Activated naive CD4-positive, alpha-beta T cell treated with anti-CD3 and anti-CD28 coated beads, Interleukin-2, amount 50 U/mL, for 72 hours (primary cell): ENCODE measurements at regions not wholly inside any gene's neighbourhood (a gene's known extent, or its start where the extent isn't known, plus 50 kb on each side); places are given as distances from the start of the nearest gene placed in this dataset.

ENCODE experiments used
- ATAC-seq, 2 donors: fragments of 150-1000 bp; cut with Tn5 transposase; 2 replicates each; pipeline ENCODE4 v1.10.0; 2021; ENCODE audit warnings: mild to moderate bottlenecking in 2 of 2, moderate library complexity in 2 of 2
- DNase-seq, 2 donors: peaks; one replicate each; pipeline ENCODE4 v3.0.0; 2021 to 2022; ENCODE audit warnings: low spot score in 2 of 2
- H3K27ac Mint-ChIP-seq, 2 donors: one replicate each; pipeline ENCODE4 v1.8.0; 2022; ENCODE audit warnings: mild to moderate bottlenecking in 2 of 2, mixed read lengths in 2 of 2
- H3K36me3 Mint-ChIP-seq, 2 donors: one replicate each; pipeline ENCODE4 v1.8.0; 2022; ENCODE audit warnings: mixed read lengths in 2 of 2
- H3K9me3 Mint-ChIP-seq, 2 donors: one replicate each; pipeline ENCODE4 v1.8.0; 2022; ENCODE audit warnings: mixed read lengths in 2 of 2

- ATAC-seq (no peak), DNase-seq (no peak)
- Mint-ChIP-seq H3K9me3 (peaks cover 3 to 5% of the 10 kb centered on the region in 2 donors), H3K27ac (no peak overlapping the region), H3K36me3 (no peaks in the 10 kb centered on the region)
These were observed 285.2 kb upstream of the FZD8 start for GRCh38 chr10:35927341-35927740.

GRCh38 chr10:35926846-35927245 lies 284.8 kb upstream of the FZD8 start:
- DNase-seq: no peak
- Mint-ChIP-seq H3K27ac (no peak overlapping the region), H3K36me3 (no peaks in the 10 kb centered on the region), H3K9me3 (peaks cover 3 to 5% of the 10 kb centered on the region in 2 donors)
- ATAC-seq: no peak

GRCh38 chr10:35925493-35925892 lies 283.4 kb upstream of the FZD8 start:
- Mint-ChIP-seq H3K9me3 (peaks cover 2 to 3% of the 10 kb centered on the region in 2 donors), H3K36me3 (no peaks in the 10 kb centered on the region), H3K27ac (no peak overlapping the region)
- DNase-seq (no peak), ATAC-seq (no peak)

GRCh38 chr10:35924759-35925158 lies 282.7 kb upstream of the FZD8 start:
- no peaks in the 10 kb centered on the region for H3K9me3 Mint-ChIP-seq
- H3K36me3 Mint-ChIP-seq: no peaks in the 10 kb centered on the region
- ATAC-seq: no peak
- H3K27ac Mint-ChIP-seq: no peak overlapping the region
- DNase-seq: no peak

GRCh38 chr10:35922876-35923600 lies 280.9 kb upstream of the FZD8 start:
- no peak overlapping the region for H3K27ac Mint-ChIP-seq
- H3K36me3 Mint-ChIP-seq: no peaks in the 10 kb centered on the region
- DNase-seq (no peak), ATAC-seq (no peak)
- no peaks in the 10 kb centered on the region for H3K9me3 Mint-ChIP-seq

- DNase-seq: no peak
- ATAC-seq: no peak
- Mint-ChIP-seq H3K9me3 (no peaks in the 10 kb centered on the region), H3K36me3 (no peaks in the 10 kb centered on the region), H3K27ac (no peak overlapping the region)
These were observed 279.8 kb upstream of the FZD8 start for GRCh38 chr10:35921866-35922350.

- ATAC-seq: no peak
- Mint-ChIP-seq H3K27ac (no peak overlapping the region), H3K36me3 (no peaks in the 10 kb centered on the region), H3K9me3 (no peaks in the 10 kb centered on the region)
- no peak for DNase-seq
These were observed 274.7 kb upstream of the FZD8 start for GRCh38 chr10:35916791-35917190.

GRCh38 chr10:35913628-35914027 lies 271.5 kb upstream of the FZD8 start:
- DNase-seq (no peak), ATAC-seq (no peak)
- H3K27ac Mint-ChIP-seq: no peak overlapping the region
- no peaks in the 10 kb centered on the region for H3K36me3 Mint-ChIP-seq
- no peaks in the 10 kb centered on the region for H3K9me3 Mint-ChIP-seq

- no peak overlapping the region for H3K27ac Mint-ChIP-seq
- no peaks in the 10 kb centered on the region for H3K9me3 Mint-ChIP-seq
- ATAC-seq (no peak), DNase-seq (no peak)
- H3K36me3 Mint-ChIP-seq: no peaks in the 10 kb centered on the region
These were observed 270.8 kb upstream of the FZD8 start for GRCh38 chr10:35912615-35913569.

- ATAC-seq (no peak), DNase-seq (no peak)
- Mint-ChIP-seq H3K36me3 (no peaks in the 10 kb centered on the region), H3K9me3 (peaks cover 0 to under 1% of the 10 kb centered on the region in 2 donors), H3K27ac (no peak overlapping the region)
These were observed 269.9 kb upstream of the FZD8 start for GRCh38 chr10:35911954-35912353.

GRCh38 chr10:35911233-35911632 lies 269.1 kb upstream of the FZD8 start:
- Mint-ChIP-seq H3K9me3 (peaks cover 0 to 3% of the 10 kb centered on the region in 2 donors), H3K27ac (no peak overlapping the region), H3K36me3 (no peaks in the 10 kb centered on the region)
- no peak for DNase-seq
- ATAC-seq: no peak

- Mint-ChIP-seq H3K9me3 (peaks cover 0 to 3% of the 10 kb centered on the region in 2 donors), H3K27ac (no peak overlapping the region), H3K36me3 (no peaks in the 10 kb centered on the region)
- ATAC-seq (no peak), DNase-seq (no peak)
These were observed 268.1 kb upstream of the FZD8 start for GRCh38 chr10:35910234-35910633.

GRCh38 chr10:35909121-35909720 lies 267.1 kb upstream of the FZD8 start:
- no peak overlapping the region for H3K27ac Mint-ChIP-seq
- no peaks in the 10 kb centered on the region for H3K36me3 Mint-ChIP-seq
- H3K9me3 Mint-ChIP-seq: peaks cover 0 to 3% of the 10 kb centered on the region in 2 donors

GRCh38 chr10:35908451-35908850 lies 266.4 kb upstream of the FZD8 start:
- no peak overlapping the region for H3K27ac Mint-ChIP-seq
- H3K9me3 Mint-ChIP-seq: peaks cover 0 to 3% of the 10 kb centered on the region in 2 donors
- DNase-seq: no peak
- no peaks in the 10 kb centered on the region for H3K36me3 Mint-ChIP-seq
- ATAC-seq: no peak

More at GRCh38 chr10:35909121-35909720, 267.1 kb upstream of the FZD8 start:
- ATAC-seq: no peak
- no peak for DNase-seq

GRCh38 chr10:35907548-35907947 lies 265.5 kb upstream of the FZD8 start:
- DNase-seq: no peak
- Mint-ChIP-seq H3K36me3 (no peaks in the 10 kb centered on the region), H3K9me3 (peaks cover 0 to 3% of the 10 kb centered on the region in 2 donors), H3K27ac (no peak overlapping the region)
- ATAC-seq: no peak

GRCh38 chr10:35906155-35906554 lies 264.1 kb upstream of the FZD8 start:
- Mint-ChIP-seq H3K27ac (no peak overlapping the region), H3K36me3 (no peaks in the 10 kb centered on the region), H3K9me3 (peaks cover 0 to 3% of the 10 kb centered on the region in 2 donors)
- DNase-seq: no peak
- no peak for ATAC-seq

GRCh38 chr10:35903021-35903420 lies 260.9 kb upstream of the FZD8 start:
- DNase-seq (no peak), ATAC-seq (no peak)
- Mint-ChIP-seq H3K27ac (no peak overlapping the region), H3K9me3 (peaks cover 0 to 10% of the 10 kb centered on the region in 2 donors), H3K36me3 (no peaks in the 10 kb centered on the region)
